ENCODE measurements at regions not wholly inside any gene's neighbourhood (a gene's known extent, or its start where the extent isn't known, plus 50 kb on each side); places are given as distances from the start of the nearest gene placed in this dataset.

DNA sequence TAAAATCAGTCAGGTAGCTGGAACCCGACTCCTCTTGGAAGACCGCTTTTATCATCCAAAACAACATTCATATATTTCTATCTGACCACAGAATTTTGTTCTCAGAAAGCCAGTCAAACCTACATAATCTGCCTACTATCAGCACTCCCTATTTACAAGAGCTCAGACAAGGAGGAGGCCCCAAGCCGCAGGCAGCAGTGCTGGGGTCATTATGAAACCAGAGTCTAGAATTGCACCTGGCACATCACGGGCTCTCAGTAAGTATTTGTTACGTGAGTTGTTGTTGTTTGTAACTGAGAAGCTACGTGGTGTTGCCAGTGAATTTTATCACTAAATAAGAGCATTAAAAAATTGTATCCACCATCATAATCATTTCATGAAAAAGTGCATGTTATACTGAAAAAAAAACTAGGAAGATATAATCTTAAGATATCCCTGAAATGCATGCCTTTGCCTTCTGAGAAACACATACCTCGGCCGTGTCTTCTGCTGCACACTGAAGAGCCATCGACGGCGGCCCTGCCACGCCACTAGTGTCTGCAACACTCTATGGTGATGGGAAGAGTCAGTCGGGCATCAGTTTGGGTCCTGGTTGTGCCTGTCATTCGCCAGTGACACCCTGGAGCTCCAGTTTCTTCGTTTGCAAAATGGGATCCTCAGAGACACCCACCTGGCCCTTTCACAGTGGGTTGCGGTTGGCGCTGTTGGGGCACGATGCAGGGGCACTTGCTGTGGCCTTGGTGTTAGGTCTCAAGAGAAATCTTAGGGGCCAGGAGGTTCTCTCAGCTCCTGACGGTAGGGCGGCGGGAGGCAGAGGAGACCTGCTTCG is 505.9 kb downstream of the EIPR1 start:
- no peak for DNase-seq (ENCODE audit: low spot score)

DNA sequence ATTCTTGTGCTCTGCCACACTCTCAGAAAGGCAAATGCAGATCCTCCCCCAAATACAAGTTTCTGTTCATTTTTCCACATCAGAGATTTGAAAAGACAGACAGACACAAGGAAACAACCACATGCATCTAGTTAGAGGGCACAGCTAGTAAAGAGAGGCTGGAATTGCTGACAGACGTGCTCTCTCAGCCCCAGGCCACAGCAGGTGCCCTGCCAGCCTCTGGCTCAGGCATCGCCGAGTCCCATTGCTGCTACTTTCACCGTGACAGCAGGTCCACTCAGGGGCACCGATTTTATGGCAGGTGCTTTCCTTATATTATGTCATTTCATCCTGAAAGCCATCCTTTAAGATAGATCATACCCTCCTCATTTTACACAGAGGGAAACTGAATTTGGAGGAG is 507.5 kb downstream of the EIPR1 start:
- no peak for DNase-seq (ENCODE audit: low spot score)

DNA sequence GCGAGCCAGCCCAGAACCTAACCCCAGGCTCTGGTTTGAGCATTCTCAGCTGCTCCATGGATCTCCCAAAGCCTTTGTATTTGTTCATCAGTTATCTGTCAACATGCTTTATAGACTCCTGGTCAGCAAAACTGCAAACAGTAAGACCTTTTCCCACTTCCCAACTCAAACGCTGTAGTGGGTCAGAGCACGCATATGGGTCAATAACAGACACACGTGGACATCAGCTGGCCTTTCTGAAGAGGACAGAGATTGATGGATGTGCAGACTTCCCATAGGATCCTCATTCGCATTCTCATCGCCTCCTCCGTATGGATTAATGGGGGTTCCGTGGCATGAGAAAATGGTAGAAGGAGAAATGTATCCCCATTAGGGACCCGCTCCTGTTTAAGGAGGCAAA is 508.1 kb downstream of the EIPR1 start:
- no peak for DNase-seq (ENCODE audit: low spot score)

DNA sequence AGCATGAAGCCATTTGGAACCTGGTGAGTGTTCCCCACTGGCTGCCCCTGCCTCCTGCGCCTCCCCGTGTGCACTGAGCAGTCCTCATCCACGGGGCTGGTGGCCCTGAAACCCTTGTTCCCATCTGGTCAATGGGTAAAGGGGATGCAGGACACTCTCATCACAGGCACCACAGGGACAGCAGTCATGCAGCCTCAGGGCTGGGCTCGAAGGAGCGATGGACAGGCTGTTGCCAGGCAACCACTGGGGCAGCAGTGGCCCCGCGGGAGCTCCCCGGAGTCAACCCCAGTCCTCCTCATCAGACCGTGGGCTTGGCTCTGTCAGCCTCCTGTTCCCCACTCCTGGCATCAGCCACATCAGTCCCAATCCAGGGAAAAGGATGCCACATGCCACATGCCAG is 509.5 kb downstream of the EIPR1 start:
- no peak for DNase-seq (ENCODE audit: low spot score)

DNA sequence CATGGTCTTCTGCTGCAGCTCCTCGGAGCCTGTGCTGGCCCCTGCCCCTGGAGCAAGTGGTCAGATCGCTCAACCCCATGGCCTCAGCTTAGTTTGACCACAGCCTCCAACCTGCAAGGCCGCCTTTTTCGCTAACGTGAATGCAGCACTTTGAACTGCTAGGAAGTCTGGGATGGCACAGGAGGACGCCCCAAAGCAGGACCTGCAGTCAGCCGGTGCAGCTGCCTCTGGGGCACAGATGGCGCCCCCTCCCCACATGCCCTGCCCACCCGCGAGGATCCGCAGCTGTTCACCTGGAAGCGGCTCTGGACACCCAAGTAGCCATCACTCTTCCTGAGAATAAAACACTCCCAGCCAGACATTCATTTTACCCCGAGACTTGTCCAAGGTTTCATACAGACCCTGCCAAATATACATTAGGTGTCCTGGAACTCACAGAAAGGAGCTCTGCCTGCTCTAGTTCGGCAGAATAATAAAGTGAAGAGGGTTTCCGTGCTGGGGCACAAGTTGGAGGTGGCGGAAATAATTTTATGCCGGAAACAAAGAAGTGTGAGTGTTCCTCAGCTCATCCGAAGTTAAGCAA is 510.1 kb downstream of the EIPR1 start:
- no peak for DNase-seq (ENCODE audit: low spot score)

DNA sequence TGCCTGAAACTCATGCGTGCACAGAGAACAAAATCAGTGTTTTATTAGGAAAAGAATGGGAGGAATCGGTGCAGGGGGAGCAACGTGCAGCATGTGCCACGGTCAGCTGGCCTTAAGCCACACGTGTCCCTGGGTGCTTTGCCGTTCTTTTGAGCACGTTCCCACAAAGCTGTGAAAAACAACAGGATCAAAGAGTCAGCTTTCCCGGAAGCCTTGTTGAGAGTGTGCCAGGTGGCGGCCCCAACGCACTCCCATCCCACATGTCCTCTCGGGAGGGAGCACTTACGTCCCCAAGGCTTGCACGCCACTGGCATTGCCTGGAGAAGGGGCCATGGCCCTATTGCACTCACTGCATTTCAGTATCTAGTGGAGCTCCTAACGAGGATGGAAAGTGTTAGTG is 511.2 kb downstream of the EIPR1 start:
- no peak for DNase-seq (ENCODE audit: low spot score)

DNA sequence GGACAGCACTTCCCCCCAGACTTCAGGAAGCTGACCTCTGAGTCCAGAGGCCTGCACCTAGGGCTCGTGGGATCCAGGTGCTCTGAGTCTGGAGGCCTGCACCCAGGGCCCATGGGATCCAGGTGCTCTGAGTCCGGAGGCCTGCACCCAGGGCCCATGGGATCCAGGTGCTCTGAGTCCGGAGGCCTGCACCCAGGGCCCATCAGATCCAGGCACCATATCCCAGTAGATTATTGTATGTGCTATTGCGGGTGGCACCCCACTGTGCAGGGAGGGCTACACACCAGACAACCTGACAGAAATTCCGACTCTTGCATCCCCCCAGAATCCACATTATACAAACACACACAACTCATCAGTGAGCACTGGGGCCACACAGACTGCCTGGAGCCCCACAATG is 515.2 kb downstream of the EIPR1 start:
- DNase-seq (ENCODE audit: low spot score): no peak

DNA sequence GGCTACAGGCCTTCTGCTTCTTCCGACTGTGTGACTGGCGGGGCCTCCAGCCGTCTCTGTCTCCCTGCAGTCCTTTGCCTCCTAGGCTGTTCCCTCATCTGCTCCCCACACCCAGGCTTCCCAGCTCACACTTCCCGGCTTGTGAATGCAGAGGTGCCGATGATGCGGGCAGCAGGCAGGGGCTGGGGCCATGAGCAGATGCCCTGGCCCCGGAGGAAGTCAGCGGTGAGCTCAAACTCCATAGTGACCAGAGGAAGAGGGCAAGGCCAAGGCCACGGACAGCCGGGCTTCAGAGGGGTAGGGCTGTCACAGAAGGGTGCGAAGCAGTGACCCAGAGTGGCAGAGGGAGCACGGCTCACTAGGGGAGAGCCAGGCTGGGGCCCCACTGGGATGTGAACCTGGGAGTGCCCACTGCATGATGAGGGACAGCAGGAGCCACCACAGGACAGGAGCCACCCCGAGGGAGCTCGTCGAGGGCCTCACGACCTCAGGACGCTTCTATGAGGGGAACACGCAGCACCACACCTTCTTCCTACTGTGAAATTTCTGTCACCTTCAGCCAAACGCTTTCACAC is 515.9 kb downstream of the EIPR1 start:
- DNase-seq (ENCODE audit: low spot score): no peak

DNA sequence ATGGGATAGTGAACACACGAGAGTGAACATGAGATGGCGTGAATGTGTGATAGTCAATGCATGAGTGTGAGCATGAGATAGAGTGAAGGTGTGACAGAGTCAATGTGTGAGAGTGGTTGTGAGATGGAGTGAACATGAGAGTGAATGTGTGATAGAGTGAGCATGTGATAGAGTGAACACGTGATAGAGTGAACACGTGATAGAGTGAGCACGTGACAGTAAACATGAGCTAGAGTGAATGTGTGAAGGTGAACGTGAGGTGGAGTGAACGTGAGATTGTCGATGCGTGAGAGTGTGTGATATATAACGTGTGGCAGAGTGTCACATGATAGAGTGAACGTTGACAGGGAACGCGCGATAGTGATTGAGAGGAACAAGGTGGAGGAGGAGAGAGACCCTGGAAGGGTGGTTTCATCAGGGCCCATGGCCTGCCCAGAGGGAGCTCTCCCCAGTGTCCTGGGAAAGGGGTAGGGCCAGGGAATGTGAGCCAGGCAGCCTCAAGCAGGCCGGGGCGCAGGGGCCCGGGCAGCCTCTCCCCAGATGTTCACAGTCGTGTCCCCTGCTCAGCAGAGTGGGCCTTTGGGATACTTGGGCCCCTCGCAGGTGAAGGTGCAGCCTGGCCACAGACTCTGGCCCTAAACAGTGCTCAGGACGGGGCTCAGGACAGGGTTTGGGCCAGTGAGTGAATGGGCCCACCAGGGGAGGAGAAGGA is 516.9 kb downstream of the EIPR1 start:
- DNase-seq (ENCODE audit: low spot score): no peak

DNA sequence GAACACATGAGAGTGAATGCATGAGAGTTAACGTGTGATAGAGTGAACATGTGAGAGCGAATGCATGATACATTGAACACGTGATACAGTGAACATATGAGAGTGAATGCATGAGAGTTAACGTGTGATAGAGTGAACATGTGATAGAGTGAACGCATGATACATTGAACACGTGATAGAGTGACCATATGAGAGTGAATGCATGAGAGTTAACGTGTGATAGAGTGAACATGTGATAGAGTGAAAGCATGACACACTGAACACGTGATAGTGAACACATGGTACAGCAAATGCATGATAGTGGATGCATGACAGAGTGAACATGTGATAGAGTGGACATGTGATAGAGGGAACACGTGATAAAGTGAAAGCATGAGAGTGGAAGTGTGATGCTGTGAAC is 517.9 kb downstream of the EIPR1 start:
- no peak for DNase-seq (ENCODE audit: low spot score)

DNA sequence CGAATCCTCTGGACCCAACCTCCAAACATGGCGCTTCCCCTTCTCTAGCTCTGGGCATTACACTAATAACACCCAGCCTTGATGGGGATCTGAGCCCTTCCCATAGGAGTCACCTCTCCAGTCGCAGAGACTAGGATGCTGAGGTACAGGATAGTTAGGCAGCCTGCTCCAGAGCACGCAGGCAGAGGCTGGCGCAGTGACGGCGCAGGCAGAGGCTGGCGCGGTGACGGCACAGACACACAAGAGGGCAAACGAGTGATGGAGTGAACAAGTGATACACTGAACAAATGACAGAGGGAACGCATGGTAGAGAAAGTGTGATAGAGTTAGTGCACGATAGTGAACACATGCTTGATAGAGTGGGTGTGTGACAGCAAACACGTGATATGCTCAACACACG is 518.5 kb downstream of the EIPR1 start:
- DNase-seq (ENCODE audit: low spot score): no peak

DNA sequence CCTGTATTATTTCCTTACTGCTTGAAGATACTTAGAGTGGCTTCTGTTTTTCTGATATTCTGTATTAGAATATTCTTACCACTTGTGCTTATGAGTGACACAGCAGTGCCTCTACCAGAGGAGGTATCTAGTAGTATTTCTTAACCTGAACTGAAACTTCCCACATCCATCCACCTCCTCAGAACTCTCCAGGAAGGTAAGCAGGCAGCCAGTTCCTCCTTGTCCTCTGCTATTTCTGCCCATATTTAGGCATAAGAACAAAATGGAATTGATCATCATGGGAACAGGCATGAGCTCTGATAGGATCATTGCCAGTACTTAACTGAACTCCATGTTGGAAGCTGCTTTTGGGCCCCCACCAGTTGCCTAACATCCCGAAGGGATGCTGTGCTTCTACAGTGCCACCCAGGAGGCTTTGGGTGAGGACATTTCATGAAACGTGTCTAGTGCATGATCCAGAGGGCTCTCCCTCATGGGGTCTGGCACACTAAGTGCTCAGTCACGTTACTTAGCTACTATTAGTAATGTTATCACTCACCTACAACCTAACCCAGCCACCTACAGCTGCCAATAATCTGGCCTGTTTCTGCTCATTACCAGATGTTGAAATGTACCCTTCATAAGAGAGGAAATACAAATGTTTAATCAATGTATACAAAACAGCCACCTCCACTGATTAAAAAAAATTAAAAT is 520.7 kb downstream of the EIPR1 start:
- no peak for DNase-seq (ENCODE audit: low spot score)

DNA sequence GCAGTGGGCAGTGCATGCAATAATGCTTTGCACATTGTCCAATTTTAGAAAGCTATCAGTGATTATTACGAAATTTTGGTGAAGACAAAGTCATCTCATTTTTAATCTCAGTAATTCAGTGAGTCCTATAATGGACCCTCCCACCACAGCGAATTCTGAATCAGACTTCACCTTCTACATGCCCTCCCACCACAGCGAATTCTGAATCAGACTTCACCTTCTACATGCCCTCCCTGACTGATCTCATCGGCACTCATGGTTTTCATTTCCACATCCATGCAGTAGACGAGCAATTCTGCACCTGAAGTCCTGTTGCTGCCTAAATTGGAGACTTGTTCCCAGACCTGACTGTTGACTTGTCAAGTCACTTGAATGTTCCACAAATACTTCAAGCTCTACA is 522.3 kb downstream of the EIPR1 start:
- DNase-seq (ENCODE audit: low spot score): no peak

DNA sequence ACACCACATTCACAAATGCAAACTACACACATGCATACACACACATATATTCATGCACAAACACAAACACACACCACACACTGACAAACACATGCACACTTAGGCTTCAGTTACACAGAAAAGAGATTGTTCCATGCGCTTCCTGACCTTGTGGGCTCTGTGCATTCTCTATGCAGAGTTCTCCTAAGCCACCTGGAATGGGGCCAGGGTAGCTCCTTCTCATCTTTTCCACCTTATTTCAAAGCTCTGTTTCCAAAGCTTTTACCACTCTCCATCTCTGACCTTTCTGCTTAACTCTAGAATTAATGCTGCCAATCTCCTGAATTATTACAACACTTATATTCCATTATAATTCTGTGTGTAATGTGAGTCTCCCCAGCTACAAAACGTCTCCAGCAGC is 522.3 kb upstream of the MYT1L start:
- no peak for DNase-seq (ENCODE audit: low spot score)

DNA sequence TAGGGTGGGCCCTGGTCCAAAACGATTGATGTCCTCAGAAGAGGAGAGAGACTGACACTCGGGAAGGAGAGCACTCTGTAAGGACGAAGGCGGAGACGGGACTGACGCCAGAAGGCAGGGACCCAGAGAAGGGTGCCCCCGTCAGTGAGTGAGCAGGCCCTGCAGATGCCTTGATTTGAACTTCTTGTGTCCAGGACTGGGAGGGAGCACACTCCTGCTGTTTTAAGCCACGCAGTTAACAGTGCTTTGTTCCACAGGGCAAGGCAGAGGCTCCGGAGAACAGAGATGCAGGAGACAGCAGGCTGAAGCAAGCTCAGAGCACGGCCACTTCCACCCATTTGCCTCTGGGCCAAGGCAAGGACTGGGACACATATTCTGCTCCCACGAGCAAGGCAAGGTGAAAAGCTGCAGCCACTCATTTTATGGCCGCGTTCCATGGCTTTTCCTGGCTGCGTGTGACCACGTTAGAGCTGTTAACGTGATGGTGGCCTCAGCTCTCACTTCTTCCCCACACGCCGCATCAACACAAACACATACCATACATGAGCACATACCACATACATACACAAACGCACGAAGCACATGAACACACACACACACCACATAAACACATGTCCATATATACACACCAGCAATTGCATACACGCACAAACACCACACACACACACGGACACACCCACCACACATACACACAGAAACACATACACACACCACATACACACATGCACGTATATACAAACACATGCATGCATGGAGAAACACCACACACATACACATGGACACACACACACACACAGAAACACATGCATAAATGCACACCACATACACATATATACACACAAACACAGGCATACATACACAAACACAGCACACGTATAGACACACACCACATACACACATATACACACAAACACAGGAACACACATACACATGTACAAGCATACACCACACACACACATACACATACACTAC is 521.0 kb upstream of the MYT1L start:
- no peak for DNase-seq (ENCODE audit: low spot score)

DNA sequence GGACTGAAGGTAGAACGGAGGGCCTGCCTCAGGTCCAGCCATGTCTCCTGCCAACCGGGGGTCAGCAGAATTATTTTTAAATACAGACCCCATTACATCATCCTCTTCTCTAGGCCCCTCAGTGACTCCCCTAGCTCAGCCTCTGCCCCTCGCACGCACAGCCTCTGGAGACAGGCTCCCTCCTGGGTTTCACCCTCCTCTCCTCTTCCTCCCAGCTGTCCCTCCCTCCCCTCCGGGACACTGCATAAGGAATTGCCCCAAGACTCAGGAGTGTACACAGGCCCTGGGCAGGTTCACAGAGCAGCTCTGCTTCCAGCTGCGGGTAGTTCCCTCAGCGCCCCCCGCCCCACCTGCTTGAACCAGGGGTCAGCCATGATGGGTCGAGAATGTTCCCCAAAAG is 520.2 kb upstream of the MYT1L start:
- no peak for DNase-seq (ENCODE audit: low spot score)

DNA sequence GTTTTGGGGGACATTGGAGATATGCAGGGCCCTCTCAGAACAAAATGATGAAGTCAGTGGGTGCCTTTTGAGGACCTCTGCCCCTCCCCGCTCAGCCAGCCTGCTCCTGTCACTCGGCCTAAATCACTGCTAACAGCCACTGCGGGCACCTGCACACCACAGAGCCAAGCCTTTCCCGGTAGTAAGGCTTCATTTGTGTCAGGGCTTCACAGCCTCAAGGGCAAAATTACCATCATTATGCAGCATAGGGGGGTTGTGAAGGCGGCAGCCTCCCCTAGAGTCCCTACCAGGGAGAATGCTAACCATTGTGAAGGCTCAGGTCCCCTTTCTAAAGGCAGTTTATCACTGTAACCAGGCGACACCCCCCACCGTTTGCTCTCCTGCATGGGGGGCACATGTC is 519.8 kb upstream of the MYT1L start:
- DNase-seq (ENCODE audit: low spot score): no peak

DNA sequence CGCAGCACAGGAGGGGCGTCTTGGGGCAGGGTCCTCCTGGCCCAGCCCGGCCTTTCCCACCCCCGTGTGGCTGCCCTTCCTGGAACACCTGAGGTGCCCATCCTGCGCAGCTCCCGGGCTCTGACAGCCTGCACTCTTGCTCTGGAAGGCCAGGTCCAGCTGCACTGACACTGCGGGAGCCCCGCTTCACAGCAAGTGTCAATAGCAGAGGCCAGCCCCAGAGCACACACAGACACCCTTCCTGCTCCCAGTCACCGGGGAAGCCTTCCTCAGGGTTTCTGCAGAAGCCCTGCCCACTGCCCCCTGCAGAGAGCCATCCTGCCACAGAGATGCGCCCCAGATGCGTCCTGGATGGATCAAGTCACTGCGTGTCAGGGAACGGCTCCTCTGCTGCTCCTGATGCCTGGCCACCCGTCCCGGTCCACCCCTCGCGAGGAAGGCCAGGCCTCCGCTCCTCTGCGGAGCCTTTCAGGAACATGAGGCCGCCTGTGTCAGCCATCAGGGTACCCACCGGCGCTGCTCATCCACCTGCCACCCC is 519.2 kb upstream of the MYT1L start:
- no peak for DNase-seq (ENCODE audit: low spot score)

DNA sequence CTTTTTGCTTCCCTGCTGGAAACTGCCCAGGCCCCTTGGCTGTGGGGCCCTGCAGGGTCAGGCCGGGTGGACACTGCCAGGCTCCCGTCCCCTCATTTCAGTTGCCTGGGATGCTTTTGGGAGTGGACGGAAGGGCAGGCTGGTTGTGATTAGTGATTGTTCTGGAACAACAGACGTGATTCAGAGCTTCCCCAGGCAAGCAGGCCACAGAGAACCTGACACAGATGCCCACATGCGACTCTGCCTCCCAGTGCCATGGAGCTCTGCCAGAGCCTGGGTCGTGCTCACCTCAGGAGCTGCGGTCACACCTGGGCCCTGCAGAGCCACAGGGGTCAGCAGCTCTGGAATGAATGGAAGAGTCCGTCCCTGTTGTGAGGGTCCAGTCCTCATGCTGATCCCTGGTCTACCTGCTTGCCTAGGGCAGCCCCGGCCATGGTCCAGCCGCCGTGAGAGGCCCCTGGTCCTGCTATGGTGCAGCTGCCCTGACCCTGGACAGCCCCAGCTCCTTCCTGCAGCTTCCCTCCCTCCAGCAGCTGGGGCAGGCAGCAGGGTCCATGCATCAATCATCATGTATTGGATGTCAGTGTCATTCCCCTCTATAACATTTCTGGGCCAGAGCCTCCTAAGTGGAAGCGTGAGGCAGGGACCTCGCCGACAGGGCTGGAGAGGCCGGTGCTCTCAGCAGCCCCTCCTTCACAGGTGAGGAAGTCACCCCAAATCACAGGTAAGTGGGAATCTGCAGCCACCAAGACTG is 518.6 kb upstream of the MYT1L start:
- DNase-seq (ENCODE audit: low spot score): no peak
